H54 (cell line): ENCODE measurements at regions not wholly inside any gene's neighbourhood (a gene's known extent, or its start where the extent isn't known, plus 50 kb on each side); places are given as distances from the start of the nearest gene placed in this dataset.
"Not testable (repeated sequence)": the region's sequence is repeated elsewhere in the genome, so short reads cannot be mapped to it uniquely, and the experiment has no call there.

ENCODE experiments used
- DNase-seq: peaks from one replicate; pipeline ENCODE4 v3.0.0; 2011; ENCODE audit warnings: low spot score, mixed read lengths; ENCODE audit not compliant: insufficient read length
- FAIRE-seq: peaks from 3 replicates; lab custom pipeline; 2011; peaks lifted over from hg19 to GRCh38; lab: Jason Lieb, UNC
- POLR2A ChIP-seq: IDR thresholded peaks from 2 replicates; pipeline ENCODE4 v1.6.1; 2011; ENCODE audit warnings: low read depth, mild to moderate bottlenecking, low read length

GRCh38 chrX:3550871-3551270 lies 162.6 kb downstream of the PRKX start:
- no peak for TF ChIP-seq POLR2A
- DNase-seq = no peak
- no peak for FAIRE-seq

- DNase-seq (no peak), FAIRE-seq (no peak)
- no peak for TF ChIP-seq POLR2A
Measured at GRCh38 chrX:3550160-3550751, 163.2 kb downstream of the PRKX start.

GRCh38 chrX:3549411-3549911 lies 164.0 kb downstream of the PRKX start:
- no peak for FAIRE-seq
- no peak for DNase-seq
- 0 out of 2 replicates have a peak, but pooled peaks have one; percentile 21 for TF ChIP-seq POLR2A

DNA sequence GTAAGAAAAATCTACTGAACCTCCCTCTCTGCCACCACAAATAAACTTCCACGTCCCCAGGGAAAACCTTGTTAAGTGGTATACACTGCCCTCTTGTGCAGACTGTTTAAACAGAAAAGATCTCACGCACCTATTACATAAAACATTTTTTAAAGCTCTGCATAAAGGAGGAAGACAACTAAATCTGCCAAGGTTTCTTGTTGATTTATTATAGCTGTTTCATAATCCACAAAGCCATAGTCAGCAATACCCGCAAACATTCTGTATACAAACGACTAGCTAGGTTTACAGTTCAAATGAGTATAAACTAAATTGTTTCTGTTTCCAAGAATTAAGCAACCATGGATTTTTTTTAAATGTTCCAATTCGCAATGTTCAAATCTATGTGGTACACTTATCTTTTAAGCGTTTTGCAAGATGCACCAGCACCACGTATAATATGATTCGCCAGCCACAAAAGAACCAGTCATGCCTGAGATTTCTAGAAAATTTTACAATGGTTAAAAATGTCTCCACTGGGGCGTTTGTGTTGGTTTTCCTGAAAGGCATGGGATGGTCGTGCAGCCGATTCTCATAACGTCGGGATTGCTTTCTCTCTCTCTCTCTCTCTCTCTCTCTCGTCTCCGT lies 164.6 kb downstream of the PRKX start:
- FAIRE-seq = no peak
- DNase-seq = no peak
- TF ChIP-seq POLR2A = no peak

GRCh38 chrX:3545901-3546300 lies 167.5 kb downstream of the PRKX start:
- TF ChIP-seq POLR2A = no peak
- DNase-seq (no peak), FAIRE-seq (no peak)

GRCh38 chrX:3541336-3541735 lies 172.1 kb downstream of the PRKX start:
- TF ChIP-seq POLR2A = no peak
- DNase-seq (no peak), FAIRE-seq (no peak)

DNA sequence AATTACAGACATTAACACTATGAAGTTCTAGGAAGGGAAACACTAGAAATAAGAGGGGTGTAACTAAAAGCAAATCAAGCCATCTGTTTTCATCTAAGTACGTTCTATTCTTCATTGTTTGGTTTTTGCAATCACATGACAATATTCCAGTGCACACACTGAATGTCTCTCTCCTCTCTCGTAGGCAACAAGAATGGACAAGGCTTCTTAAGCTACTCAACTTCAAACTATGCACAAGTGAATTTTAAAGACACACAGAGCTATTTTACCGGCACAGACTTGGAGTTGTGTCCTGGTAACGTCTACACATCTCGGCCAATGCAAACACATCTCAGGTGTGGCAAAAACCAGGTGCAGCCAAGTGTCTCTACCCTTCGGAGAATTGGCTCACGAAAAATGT lies 173.3 kb downstream of the PRKX start:
- FAIRE-seq = no peak
- no peak for DNase-seq
- no peak for TF ChIP-seq POLR2A

DNA sequence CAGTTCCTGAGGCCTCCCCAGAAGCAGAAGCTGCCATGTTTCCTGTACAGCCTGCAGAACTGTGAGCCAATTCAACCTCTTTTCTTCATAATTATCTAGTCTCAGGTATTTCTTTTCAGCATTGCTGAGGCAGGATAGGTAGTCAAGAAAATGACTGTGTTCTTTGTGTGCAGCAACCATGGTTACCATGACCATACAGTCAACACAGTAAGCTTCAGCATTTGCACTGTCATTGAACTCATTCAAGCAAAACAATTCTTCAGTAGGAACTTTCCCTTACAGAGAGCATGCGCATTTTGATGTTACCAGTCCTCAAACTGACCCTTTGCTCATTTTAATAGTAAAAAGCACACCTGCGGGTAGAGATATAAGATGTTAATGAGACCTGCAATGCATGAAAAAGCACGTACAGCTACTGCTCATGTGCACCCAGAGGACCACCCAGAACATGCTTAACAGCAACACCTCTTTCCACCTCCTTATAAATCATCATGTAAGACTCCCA lies 180.8 kb downstream of the PRKX start:
- FAIRE-seq = no peak
- no peak for DNase-seq
- no peak for TF ChIP-seq POLR2A

DNA sequence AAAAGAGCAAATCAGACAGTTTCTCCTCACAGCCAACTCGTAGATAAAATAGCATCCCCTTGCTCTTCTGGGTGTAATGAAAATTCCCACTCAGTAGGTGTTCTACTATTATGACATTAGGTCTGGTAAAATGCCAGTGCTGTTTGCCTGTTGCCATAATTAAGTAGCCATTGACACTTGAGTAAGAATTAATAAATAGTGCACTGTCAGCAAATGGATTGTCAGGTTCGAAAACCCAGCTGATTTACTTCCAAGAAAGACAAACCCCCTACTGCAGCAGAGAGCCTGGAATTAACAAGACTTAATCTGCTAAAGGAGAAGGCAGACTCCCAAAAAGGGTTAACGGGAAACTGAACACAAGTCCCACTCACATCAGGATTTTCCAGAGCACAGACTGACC lies 182.0 kb downstream of the PRKX start:
- not testable (repeated sequence) for DNase-seq, FAIRE-seq

GRCh38 chrX:3529466-3530010 lies 183.1 kb upstream of the MXRA5 start:
- no peak for FAIRE-seq
- no peak for DNase-seq
- no peak for TF ChIP-seq POLR2A

- no peak for FAIRE-seq
- TF ChIP-seq POLR2A = no peak
Measured at GRCh38 chrX:3527811-3528210, 181.4 kb upstream of the MXRA5 start.

DNA sequence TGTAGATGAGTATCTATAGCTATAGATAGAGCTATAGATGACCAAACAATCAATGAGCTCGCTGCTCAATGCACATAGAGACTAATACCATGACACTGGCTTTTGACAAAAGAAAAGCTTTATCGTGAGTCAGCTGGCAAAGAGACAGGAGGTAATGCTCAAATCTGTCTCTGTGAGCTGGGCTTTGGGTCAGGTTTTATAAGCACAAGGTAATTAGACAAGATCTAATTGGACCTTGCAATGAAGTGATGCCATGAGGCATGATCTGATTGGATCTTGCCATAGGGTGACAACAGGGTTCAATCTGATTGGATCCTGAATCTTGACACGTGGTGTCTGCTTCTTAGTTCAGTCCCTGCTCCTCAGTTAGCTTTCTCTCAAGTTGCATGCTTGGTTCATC lies 180.7 kb upstream of the MXRA5 start:
- FAIRE-seq (no peak), DNase-seq (no peak)
- no peak for TF ChIP-seq POLR2A

More at GRCh38 chrX:3527811-3528210, 181.4 kb upstream of the MXRA5 start:
- no peak for DNase-seq

DNA sequence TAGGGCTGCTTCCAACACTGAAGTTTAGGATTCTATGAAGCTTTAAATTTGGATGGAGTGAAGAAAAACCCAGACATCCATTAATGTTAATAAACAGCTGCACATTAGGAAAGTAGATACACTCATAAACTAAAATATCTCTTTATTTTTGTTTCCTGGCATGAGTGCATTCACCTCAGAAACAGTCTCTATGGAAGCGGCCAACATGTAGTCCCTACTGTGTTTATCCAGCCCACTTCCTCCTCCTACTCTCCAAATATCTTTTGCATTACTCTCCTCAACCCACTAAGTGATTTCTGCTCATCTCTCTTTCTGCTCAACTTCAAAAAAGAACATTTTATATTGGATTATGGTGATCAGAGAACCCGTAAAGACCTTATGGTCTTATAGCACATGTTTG lies 180.3 kb upstream of the MXRA5 start:
- FAIRE-seq = no peak
- TF ChIP-seq POLR2A = no peak
- DNase-seq = no peak

DNA sequence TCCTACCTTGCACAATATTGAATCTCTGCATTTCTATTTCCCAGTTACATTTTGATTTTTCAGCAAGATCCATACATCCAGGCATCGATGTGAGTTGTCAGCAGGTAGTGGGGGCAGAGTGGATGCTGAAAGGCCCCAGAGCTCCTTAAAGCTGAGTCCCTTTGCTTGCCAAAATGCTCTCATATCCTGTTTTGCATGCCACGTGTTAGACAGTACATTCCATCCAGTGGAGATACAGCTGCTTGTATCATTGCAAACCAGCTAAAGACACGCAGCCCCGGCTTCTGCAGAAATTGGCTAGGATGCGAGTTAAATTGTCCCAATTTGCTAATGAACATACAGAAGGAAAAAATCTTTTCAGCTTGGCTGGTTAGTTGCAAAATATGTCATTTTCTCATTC lies 179.6 kb upstream of the MXRA5 start:
- FAIRE-seq (no peak), DNase-seq (no peak)
- no peak for TF ChIP-seq POLR2A
